GM23338 (cell line): ENCODE measurements at regions not wholly inside any gene's neighbourhood (a gene's known extent, or its start where the extent isn't known, plus 50 kb on each side); places are given as distances from the start of the nearest gene placed in this dataset.

Experiments
- ATAC-seq: fragments of 200-7000 bp; cut with Tn5 transposase; 3 replicates; pipeline ENCODE4 v1.9.1; 2020
- DNase-seq: peaks from one replicate; pipeline ENCODE4 v3.0.0-alpha.2; 2015; ENCODE audit warnings: low spot score
- H2AFZ ChIP-seq: fragments of 200-600 bp; sonication (generic); 2 replicates; pipeline ENCODE4 v1.8.0; 2016; ENCODE audit warnings: antibody characterized with exemption, mild to moderate bottlenecking, moderate library complexity
- H3F3A ChIP-seq: fragments of 200-600 bp; sonication (generic); replicated peaks from 2 replicates; pipeline ENCODE4 v1.8.0; 2017; ENCODE audit warnings: antibody characterized with exemption, mixed run types, low read depth
- H3K27ac ChIP-seq: fragments of 200-600 bp; sonication (generic); 2 replicates; pipeline ENCODE4 v1.6.1; 2016; ENCODE audit warnings: low read depth
- H3K27me3 ChIP-seq: fragments of 200-600 bp; sonication (generic); 2 replicates; pipeline ENCODE4 v1.8.0; 2016; ENCODE audit warnings: mild to moderate bottlenecking, mixed run types, moderate library complexity; ENCODE audit not compliant: insufficient read depth
- H3K36me3 ChIP-seq: fragments of 200-600 bp; sonication (generic); 2 replicates; pipeline ENCODE4 v1.8.0; 2016; ENCODE audit warnings: mild to moderate bottlenecking; ENCODE audit not compliant: insufficient read depth
- H3K4me1 ChIP-seq: fragments of 200-600 bp; sonication (generic); 2 replicates; pipeline ENCODE4 v1.8.0; 2016; ENCODE audit warnings: mild to moderate bottlenecking, moderate library complexity; ENCODE audit not compliant: insufficient read depth
- H3K4me2 ChIP-seq: fragments of 200-600 bp; sonication (generic); 2 replicates; pipeline ENCODE4 v1.7.1; 2017; ENCODE audit warnings: mixed run types
- H3K4me3 ChIP-seq: fragments of 200-600 bp; sonication (generic); 2 replicates; pipeline ENCODE4 v1.6.1; 2016; ENCODE audit warnings: mixed run types
- H3K79me2 ChIP-seq: fragments of 200-600 bp; sonication (generic); replicated peaks from 2 replicates; pipeline ENCODE4 v1.8.0; 2017; ENCODE audit warnings: mild to moderate bottlenecking; ENCODE audit not compliant: insufficient read depth
- H3K9me2 ChIP-seq: fragments of 200-600 bp; sonication (generic); 2 replicates; pipeline ENCODE4 v1.8.0; 2017; ENCODE audit not compliant: insufficient read depth
- H4K20me1 ChIP-seq: fragments of 200-600 bp; sonication (generic); replicated peaks from 2 replicates; pipeline ENCODE4 v1.8.0; 2017; ENCODE audit warnings: mild to moderate bottlenecking; ENCODE audit not compliant: insufficient read depth
- H3K27ac Mint-ChIP-seq: 2 replicates; pipeline ENCODE4 v1.8.0; 2020; ENCODE audit warnings: inconsistent platforms, mild to moderate bottlenecking, moderate library complexity, mixed read lengths
- H3K27me3 Mint-ChIP-seq: 3 replicates; pipeline ENCODE4 v1.8.0; 2022; ENCODE audit warnings: low read depth, mild to moderate bottlenecking, moderate library complexity, mixed read lengths, inconsistent platforms; ENCODE audit not compliant: insufficient read depth, poor library complexity
- H3K36me3 Mint-ChIP-seq: 3 replicates; pipeline ENCODE4 v1.8.0; 2021; ENCODE audit warnings: low read depth, mild to moderate bottlenecking, inconsistent platforms, moderate library complexity, mixed read lengths
- H3K4me1 Mint-ChIP-seq: 3 replicates; pipeline ENCODE4 v1.8.0; 2020; ENCODE audit warnings: mild to moderate bottlenecking, inconsistent platforms, mixed read lengths
- H3K4me3 Mint-ChIP-seq: 3 replicates; pipeline ENCODE4 v1.8.0; 2021; ENCODE audit warnings: moderate library complexity, mild to moderate bottlenecking, inconsistent platforms, mixed read lengths
- H3K9me3 Mint-ChIP-seq: 3 replicates; pipeline ENCODE4 v1.8.0; 2020; ENCODE audit warnings: moderate library complexity, mild to moderate bottlenecking, inconsistent platforms, mixed read lengths
- CREB1 ChIP-seq: fragments of 250-450 bp; sonication (Bioruptor Pico); IDR thresholded peaks from 2 replicates; pipeline ENCODE4 v1.5.0; 2020; ENCODE audit warnings: low read depth, mild to moderate bottlenecking, moderate library complexity
- CTCF ChIP-seq, 2 experiments: fragments of 200-600 bp in 1 of 2; sonication (generic) in 1 of 2; conservative IDR thresholded peaks; 2 replicates each; pipeline versions ENCODE4 v1.5.1 to v1.6.1; 2016 to 2017; ENCODE audit warnings: antibody characterized with exemption in 2 of 2, low read depth in 2 of 2, mild to moderate bottlenecking in 2 of 2, moderate library complexity in 1 of 2
- ETS1 ChIP-seq: IDR thresholded peaks from 2 replicates; pipeline ENCODE4 v1.6.1; 2016; ENCODE audit warnings: antibody characterized with exemption
- EZH2 ChIP-seq: fragments of 200-600 bp; sonication (generic); IDR thresholded peaks from one replicate; pipeline ENCODE4 v1.8.0; 2017; ENCODE audit warnings: antibody characterized with exemption, mild to moderate bottlenecking, low read depth; ENCODE audit not compliant: unreplicated experiment
- EZH2phosphoT487 ChIP-seq: fragments of 200-600 bp; sonication (generic); IDR thresholded peaks from one replicate; pipeline ENCODE4 v1.8.1; 2018; ENCODE audit warnings: antibody characterized with exemption; ENCODE audit not compliant: unreplicated experiment
- JUNB ChIP-seq: IDR thresholded peaks from one replicate; pipeline ENCODE4 v1.6.1; 2016; ENCODE audit warnings: antibody characterized with exemption; ENCODE audit not compliant: unreplicated experiment
- NANOG ChIP-seq: IDR thresholded peaks from 2 replicates; pipeline ENCODE4 v1.6.1; 2016; ENCODE audit warnings: antibody characterized with exemption, borderline replicate concordance
- POLR2AphosphoS5 ChIP-seq: IDR thresholded peaks from 2 replicates; pipeline ENCODE4 v1.6.1; 2016; ENCODE audit warnings: antibody characterized with exemption, low read depth
- STAT1 ChIP-seq: IDR thresholded peaks from one replicate; pipeline ENCODE4 v1.6.1; 2016; ENCODE audit warnings: antibody characterized with exemption; ENCODE audit not compliant: unreplicated experiment
- ZNF114 ChIP-seq: fragments of 250-450 bp; sonication (Bioruptor Pico); IDR thresholded peaks from 2 replicates; pipeline ENCODE4 v1.5.0; 2020; ENCODE audit warnings: mild to moderate bottlenecking, moderate library complexity
- ZNF331 ChIP-seq: fragments of 250-450 bp; sonication (Bioruptor Pico); IDR thresholded peaks from 2 replicates; pipeline ENCODE4 v1.5.0; 2020; ENCODE audit warnings: low read depth, mild to moderate bottlenecking, moderate library complexity

- Histone ChIP-seq H3K4me2 (no peak overlapping the region), H3K4me1 (peaks cover 11% of the 10 kb centered on the region), H3K36me3 (no peaks in the 10 kb centered on the region), H2AFZ (no peak overlapping the region), H3K79me2 (no peaks in the 10 kb centered on the region), H3F3A (no peaks in the 10 kb centered on the region), H3K27me3 (no peaks in the 10 kb centered on the region), H3K4me3 (no peak overlapping the region), H3K9me2 (peaks cover 4% of the 10 kb centered on the region; the same call in 1 of the 2 replicates), H4K20me1 (no peaks in the 10 kb centered on the region), H3K27ac (no peak overlapping the region)
- no peaks in the 10 kb centered on the region; the same call in 2 of the 3 replicates for H3K9me3 Mint-ChIP-seq
- DNase-seq (no peak), ATAC-seq (no peak)
- H3K36me3 Mint-ChIP-seq: no peaks in the 10 kb centered on the region
- H3K4me1 Mint-ChIP-seq: peaks cover 14% of the 10 kb centered on the region
- H3K27ac Mint-ChIP-seq: no peak overlapping the region
- TF ChIP-seq STAT1 (no peak), NANOG (no peak), ETS1 (no peak), EZH2phosphoT487 (no peak), EZH2 (no peak)
- no peak overlapping the region for H3K4me3 Mint-ChIP-seq
- H3K27me3 Mint-ChIP-seq: no peaks in the 10 kb centered on the region
These were observed 934.6 kb downstream of the EPHA3 start for GRCh38 chr3:90041995-90042394.

GRCh38 chr3:90043287-90043686, 935.9 kb downstream of the EPHA3 start:
- Mint-ChIP-seq H3K4me3 (no peak overlapping the region), H3K27ac (no peak overlapping the region), H3K27me3 (no peaks in the 10 kb centered on the region), H3K4me1 (peaks cover 6% of the 10 kb centered on the region; the same call in 1 of the 3 replicates), H3K9me3 (no peaks in the 10 kb centered on the region; the same call in 2 of the 3 replicates), H3K36me3 (no peaks in the 10 kb centered on the region)
- DNase-seq: no peak
- Histone ChIP-seq H3K9me2 (peaks cover 4% of the 10 kb centered on the region; the same call in 1 of the 2 replicates), H3K79me2 (no peaks in the 10 kb centered on the region), H3K4me2 (no peak overlapping the region), H4K20me1 (no peaks in the 10 kb centered on the region), H3K36me3 (no peaks in the 10 kb centered on the region), H3F3A (no peaks in the 10 kb centered on the region), H3K27ac (no peak overlapping the region), H3K4me3 (no peak overlapping the region), H2AFZ (peak overlapping the region; percentile 48), H3K4me1 (no peaks in the 10 kb centered on the region), H3K27me3 (no peaks in the 10 kb centered on the region)
- no peak for ATAC-seq
- TF ChIP-seq CREB1 (CRISPR knock-in tag) (no peak), ZNF331 (CRISPR knock-in tag) (no peak), STAT1 (no peak)

- H4K20me1 ChIP-seq: no peaks in the 10 kb centered on the region
- H3K36me3 ChIP-seq: no peaks in the 10 kb centered on the region
- H3F3A ChIP-seq: no peaks in the 10 kb centered on the region
- no peaks in the 10 kb centered on the region for H3K4me1 ChIP-seq
- no peak for ATAC-seq
- H3K9me3 Mint-ChIP-seq: peaks cover 3% of the 10 kb centered on the region; the same call in 2 of the 3 replicates
- H3K9me2 ChIP-seq: peaks cover 4% of the 10 kb centered on the region; the same call in 1 of the 2 replicates
- no peak overlapping the region for H2AFZ ChIP-seq
- no peak overlapping the region for H3K27ac Mint-ChIP-seq
- no peak overlapping the region for H3K4me2 ChIP-seq
- H3K4me1 Mint-ChIP-seq: 0 out of 3 replicates have a peak, but pooled peaks cover under 1% of the 10 kb centered on the region
- no peak overlapping the region for H3K27ac ChIP-seq
- DNase-seq: no peak
- no peaks in the 10 kb centered on the region for H3K79me2 ChIP-seq
- no peak overlapping the region for H3K4me3 Mint-ChIP-seq
- H3K4me3 ChIP-seq: no peak overlapping the region
- H3K36me3 Mint-ChIP-seq: no peaks in the 10 kb centered on the region
- no peaks in the 10 kb centered on the region for H3K27me3 Mint-ChIP-seq
- no peaks in the 10 kb centered on the region for H3K27me3 ChIP-seq
- TF ChIP-seq POLR2AphosphoS5: no peak
- no peak for TF ChIP-seq ZNF331 (CRISPR knock-in tag)
- no peak for TF ChIP-seq EZH2phosphoT487
- no peak for TF ChIP-seq JUNB
- TF ChIP-seq CTCF (conservative IDR thresholded peaks at IDR 0.05; ENCODE audit: low read depth in 2 of 2): no peak
- TF ChIP-seq NANOG: no peak
- TF ChIP-seq CREB1 (CRISPR knock-in tag): no peak
- no peak for TF ChIP-seq STAT1
- TF ChIP-seq ETS1: no peak
- TF ChIP-seq ZNF114 (CRISPR knock-in tag): no peak
These were observed 936.8 kb downstream of the EPHA3 start for GRCh38 chr3:90044084-90044816.
